ENCODE measurements at regions not wholly inside any gene's neighbourhood (a gene's known extent, or its start where the extent isn't known, plus 50 kb on each side); places are given as distances from the start of the nearest gene placed in this dataset.

- DNase-seq: no peak
Observed at GRCh38 chr12:58496411-58497190, 423.7 kb downstream of the LRIG3 start.

- no peak for DNase-seq
Observed at GRCh38 chr12:58500399-58500798, 419.9 kb downstream of the LRIG3 start.

- no peak for DNase-seq
Observed at GRCh38 chr12:58502226-58502625, 418.1 kb downstream of the LRIG3 start.

DNA sequence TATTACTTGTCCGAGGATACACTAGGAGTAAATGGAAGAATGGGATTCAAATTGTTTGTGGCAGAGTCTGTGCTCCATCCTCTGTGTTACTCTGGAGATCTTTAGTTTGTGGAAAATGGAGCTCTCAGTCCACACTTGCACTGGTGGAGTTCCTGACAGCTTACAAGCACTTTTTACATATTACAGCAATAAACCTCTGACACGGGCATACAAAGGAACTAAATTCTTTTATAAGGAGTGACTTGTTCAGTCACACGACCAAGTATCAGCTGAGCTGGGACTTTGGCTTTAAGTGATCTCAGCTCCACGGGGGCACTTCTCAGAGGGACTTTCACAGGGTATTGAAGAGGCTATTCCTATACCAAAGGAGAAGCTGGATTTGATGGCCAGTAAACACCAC lies 417.5 kb downstream of the LRIG3 start:
- no peak for DNase-seq

- DNase-seq: no peak
Observed at GRCh38 chr12:58503731-58504130, 416.6 kb downstream of the LRIG3 start.

GRCh38 chr12:58504143-58504938 lies 416.0 kb downstream of the LRIG3 start:
- DNase-seq: no peak

- DNase-seq: no peak
Observed at GRCh38 chr12:58509116-58509885, 411.0 kb downstream of the LRIG3 start.

DNA sequence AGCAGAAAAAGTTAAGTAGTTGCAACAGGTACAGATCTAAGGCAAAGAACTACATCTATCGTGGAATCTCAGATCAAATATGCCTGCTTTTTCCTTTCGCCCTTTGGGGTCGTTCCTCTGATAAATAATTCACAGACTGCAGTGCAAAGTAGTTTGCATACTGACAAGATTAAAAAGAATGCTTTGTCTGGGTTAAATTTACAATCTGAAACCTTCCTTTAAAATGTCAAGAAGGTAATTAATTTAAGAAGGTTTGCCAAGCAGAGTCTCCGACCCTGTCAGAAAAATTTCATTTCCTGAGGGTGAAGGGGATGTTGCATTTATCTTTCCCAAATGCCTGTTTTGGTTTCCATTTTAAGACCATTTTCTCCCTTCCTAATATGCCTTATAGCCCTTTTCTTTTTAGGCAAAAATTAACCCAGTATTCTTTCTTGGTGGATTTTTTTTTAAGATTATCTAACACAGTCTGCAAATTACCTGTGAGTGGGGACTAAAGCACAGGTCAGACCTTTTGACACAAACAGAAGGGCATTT lies 406.9 kb downstream of the LRIG3 start:
- no peak for DNase-seq

- no peak for DNase-seq
Observed at GRCh38 chr12:58513852-58514251, 406.5 kb downstream of the LRIG3 start.

GRCh38 chr12:58519839-58520238 lies 400.5 kb downstream of the LRIG3 start:
- no peak for DNase-seq

DNA sequence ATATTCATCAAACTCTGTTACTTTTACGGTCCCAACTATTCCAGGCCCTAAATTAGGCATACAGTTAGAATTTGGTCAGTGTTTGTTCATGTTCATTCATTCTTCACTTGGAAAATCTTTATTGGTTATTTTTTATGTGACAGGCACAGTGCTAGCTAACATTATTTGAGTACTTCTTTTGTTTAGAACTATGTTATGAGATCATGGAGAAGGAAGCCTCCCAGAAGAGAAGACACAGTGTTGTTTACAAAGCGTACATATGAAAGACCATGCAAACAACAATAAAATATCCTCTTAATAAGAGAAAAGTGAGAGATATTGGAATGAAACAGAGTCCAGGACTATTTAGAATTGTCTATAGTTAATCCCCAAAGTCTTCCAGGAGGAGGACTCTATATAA lies 399.2 kb downstream of the LRIG3 start:
- DNase-seq: no peak

DNA sequence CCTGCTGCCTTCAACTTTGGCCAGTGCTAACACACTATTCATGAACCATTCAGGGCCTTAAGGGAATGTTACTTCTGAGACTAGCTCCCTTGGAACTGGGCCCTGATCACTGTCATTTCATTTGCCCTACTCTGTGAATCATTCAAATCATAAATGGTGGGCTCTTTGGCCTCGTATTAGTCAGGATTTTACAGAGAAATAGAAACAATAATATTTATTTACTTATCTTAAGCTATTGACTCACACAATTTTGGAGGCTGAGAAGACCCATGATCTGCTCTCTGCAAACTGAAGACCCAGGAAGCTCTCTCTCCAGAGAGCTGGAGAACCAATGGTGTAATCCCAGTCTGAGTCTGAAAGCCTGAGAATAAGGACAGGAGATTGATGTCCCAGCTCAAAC lies 398.5 kb downstream of the LRIG3 start:
- no peak for DNase-seq

GRCh38 chr12:58523360-58523759 lies 396.9 kb downstream of the LRIG3 start:
- DNase-seq: no peak

DNA sequence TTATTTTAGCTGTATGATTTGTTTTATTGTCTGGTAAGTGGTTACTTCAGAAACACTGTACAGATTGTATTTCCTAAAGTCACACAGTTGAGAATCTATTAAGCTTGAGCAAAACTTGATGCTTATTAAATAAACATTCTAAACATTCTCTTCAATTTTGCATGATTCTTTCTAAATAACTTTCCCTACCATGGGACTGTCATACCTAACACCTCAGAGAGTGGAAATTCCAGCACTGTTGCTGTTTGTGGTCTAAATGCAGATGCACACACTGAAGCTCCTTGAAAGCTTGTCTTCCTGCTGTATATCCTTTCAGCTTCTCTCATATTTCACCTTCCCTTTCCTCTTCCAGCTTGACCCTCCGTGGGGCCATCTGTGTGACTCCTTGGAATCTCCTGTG lies 392.0 kb downstream of the LRIG3 start:
- DNase-seq: no peak

GRCh38 chr12:58529114-58529665 lies 391.1 kb downstream of the LRIG3 start:
- no peak for DNase-seq

DNA sequence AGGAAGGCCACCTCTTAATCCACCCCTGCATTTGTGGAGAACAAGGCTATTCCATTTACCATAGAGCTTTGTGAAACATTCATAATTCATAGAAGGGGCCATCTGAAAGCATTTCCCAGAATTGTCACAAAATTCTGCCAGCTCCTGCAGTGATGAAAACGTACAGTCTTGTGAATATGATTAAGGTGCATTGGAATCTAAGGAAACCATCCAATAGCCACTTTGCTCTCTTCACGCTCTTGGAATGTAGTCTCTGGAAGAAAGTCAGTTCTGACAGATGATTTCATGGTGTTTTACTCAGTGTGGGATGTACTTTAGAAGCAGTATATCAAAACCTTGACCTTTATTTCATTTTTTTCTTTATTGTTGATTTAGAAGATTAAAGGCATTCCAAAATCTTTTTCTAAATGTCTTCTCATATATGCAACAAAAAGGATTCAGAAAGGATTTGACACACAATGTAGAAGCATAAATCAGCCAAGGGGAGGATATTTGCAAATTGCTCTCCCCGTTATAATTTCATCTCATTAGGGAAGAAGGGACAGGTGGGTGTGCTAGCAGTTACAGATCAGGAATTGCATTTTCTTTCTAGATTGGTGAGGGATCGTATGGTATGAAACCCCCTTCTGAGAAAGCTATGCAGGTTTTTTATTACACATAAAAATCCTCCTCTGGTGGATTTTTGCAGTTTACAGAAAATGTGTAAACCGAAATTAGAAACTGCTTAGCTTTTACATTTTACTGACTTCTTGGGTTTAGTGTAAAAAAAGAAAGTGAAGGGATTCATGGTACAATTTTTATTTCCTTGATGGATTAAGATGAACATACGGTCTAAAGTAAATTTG lies 390.2 kb downstream of the LRIG3 start:
- DNase-seq: no peak

DNA sequence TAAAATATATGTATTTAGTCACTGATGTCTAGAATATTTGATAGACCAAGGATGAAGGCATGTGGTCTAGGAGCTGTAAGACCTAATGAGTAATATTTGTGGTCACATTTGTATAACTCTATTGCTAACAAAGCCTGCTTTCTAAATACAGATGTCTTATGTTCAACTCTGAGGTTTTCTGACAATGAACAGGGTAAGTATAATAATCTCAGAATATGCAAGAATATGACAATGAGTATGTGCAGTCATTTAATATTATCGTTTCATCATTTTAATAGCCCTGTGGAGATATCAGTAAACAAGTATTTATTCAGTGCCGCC lies 389.6 kb downstream of the LRIG3 start:
- DNase-seq: no peak

- DNase-seq: no peak
Observed at GRCh38 chr12:58532855-58533608, 387.3 kb downstream of the LRIG3 start.

DNA sequence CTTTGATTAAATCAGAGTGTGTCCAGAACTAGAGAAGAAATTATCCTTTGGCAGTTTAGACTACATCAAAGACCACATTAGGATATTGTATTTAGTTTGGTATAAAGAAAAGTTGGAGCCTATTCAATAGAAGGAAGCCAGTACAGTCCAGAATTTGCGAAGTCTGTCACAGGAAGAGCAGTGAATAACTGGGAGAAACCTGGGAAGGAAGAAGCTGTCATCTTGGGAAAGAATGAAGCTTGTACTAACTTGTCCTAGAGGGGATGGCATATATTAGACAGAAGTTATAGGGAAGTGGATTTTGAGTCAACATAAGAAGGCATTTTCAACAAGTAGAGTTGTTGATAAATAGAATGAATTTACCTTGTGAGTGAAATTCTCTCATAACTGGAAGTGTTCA lies 386.7 kb downstream of the LRIG3 start:
- no peak for DNase-seq

DNA sequence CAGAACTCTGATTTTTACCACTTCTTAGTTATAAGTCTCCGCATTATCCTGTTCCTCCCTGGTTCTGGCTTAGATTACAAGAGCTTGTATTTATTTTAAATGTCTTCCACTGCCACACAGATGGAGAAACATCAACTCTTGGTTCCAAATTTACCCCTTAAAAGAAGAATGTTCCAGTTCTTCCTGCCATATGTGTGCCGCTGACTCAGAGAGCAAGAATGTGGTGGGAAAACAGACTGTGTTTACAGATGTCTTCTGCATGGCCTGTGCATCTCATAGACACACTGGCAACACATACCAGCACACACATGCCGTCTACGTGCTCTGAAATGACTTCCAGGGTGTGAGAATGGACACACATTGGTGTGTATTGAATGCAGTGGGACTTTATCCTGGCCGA lies 383.0 kb downstream of the LRIG3 start:
- no peak for DNase-seq

DNA sequence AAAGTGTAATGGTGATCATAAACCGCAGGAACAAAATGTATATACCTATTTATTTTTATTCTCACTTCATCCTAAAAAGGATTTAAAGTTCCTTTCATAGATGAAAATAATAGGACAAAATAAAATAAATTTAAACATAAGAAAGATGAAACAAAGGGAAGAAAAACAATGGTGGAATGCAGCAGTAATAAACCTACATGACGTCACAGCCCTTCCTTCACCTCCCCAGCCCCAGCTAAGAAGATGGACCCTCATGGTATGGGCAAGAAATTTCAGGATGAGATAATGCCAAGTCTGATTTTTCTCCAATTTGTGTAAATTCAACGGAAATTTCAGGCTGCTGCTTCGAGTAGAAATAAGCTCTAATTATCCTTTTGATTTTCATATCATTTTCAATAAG lies 381.0 kb downstream of the LRIG3 start:
- no peak for DNase-seq
